Activated CD4-positive, alpha-beta T cell treated with anti-CD3 and anti-CD28 coated beads, Interleukin-2, amount 50 U/mL, for 48 hours (primary cell): ENCODE measurements at regions not wholly inside any gene's neighbourhood (a gene's known extent, or its start where the extent isn't known, plus 50 kb on each side); places are given as distances from the start of the nearest gene placed in this dataset.
A peak's percentile ranks its signal among the peaks of the same experiment; 100 is the strongest.
"Not testable (repeated sequence)": the region's sequence is repeated elsewhere in the genome, so short reads cannot be mapped to it uniquely, and the experiment has no call there.

Experiments
- DNase-seq, 2 experiments: peaks; one replicate each; pipeline ENCODE4 v3.0.0-alpha.2; 2020

GRCh38 chr10:108568824-108569223 lies 1354.5 kb downstream of the XPNPEP1 start:
- DNase-seq: no peak

DNA sequence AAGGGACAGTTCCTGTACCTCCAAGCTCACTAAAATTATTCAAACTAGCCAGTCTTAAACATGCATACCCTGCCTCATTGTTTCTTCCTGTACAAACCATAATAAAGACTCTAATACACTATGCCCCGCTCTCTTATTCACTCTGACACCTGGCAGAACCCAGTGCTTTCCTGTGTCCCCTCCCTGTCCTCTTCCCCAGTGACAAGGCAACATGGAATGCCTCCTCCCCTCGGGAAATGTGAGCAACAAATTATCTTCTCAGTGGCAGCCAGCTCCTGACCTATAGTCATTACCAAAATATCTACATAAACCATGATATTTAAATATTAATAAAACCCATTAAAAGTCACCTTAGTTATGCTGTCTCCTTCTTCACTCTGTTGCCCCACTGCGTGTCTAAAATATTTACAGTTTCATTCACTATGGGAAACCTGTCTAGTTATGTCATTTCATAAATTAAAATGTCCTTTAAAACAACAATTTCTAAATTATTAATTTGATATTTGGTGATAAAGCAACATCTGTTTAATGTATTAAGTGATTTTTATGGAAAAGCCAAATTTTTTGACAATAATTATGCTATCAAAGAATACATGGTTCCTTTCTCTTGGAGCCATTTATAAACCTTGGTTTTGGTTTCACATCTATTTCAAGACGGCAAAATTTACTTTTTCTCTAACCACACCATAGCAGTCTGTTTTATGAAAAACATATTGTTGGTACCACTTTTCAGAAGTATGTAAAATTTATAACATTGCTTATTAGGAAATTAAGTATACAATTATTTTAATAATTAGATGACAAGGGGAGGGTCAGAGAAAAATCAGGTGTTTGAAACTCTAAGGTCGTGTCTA lies 1355.2 kb downstream of the XPNPEP1 start:
- DNase-seq: no peak

- DNase-seq: no peak
Observed at GRCh38 chr10:108566316-108567107, 1356.8 kb downstream of the XPNPEP1 start.

GRCh38 chr10:108562105-108562504 lies 1361.2 kb downstream of the XPNPEP1 start:
- DNase-seq: no peak

GRCh38 chr10:108561649-108562048 lies 1361.7 kb downstream of the XPNPEP1 start:
- DNase-seq: no peak

- no peak for DNase-seq
Observed at GRCh38 chr10:108560488-108560887, 1362.8 kb downstream of the XPNPEP1 start.

DNA sequence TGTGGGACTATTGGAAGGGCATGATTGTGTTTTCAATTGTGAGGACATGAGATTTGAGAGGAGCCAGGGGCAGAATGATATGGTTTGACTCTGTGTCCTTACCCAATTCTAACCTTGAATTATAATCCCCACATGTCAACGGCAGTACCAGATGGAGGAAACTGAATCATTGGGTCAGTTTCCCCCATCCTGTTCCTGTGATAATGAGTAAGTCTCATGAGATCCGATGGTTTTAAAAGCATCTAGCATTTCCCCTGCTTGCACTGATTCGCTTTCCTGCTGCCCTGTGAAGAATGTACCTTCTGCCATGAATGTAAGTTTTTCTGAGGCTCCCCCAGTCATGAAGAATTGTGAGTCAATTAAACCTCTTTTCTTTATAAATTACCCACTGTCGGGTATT lies 1367.1 kb downstream of the XPNPEP1 start:
- DNase-seq: no peak

GRCh38 chr10:108545921-108546320 lies 1377.4 kb downstream of the XPNPEP1 start:
- DNase-seq: no peak

DNA sequence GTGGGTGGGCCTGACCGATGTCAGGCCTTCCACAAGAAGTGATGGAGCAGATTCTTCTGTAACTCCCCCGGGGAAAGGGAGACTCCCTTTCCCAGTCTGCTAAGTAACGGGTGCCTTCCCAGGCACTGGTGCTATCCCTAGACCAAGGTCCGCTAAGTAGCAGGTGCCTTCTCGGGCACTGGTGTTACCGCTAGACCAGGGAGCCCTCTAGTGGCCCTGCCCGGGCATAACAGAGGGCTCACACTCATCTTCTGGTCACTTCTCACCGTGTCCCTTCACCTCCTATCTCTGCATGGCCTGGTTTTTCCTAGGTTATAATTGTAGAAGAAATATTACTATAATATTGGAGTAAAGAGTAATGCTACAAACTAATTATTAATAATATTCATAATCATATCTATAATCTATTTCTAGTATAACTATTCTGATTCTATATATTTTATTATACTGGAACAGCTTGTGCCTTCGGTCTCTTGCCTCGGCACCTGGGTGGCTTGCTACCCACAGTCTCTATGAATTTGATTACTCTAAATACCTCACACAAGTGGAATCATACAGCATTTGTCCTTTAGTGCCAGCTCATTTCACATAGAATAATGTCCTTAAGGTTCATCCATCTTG lies 1378.7 kb downstream of the XPNPEP1 start:
- DNase-seq: peak; percentile 37 to 47

- DNase-seq: not testable (repeated sequence)
Observed at GRCh38 chr10:108533551-108533950, 1369.0 kb upstream of the SORCS1 start.

DNA sequence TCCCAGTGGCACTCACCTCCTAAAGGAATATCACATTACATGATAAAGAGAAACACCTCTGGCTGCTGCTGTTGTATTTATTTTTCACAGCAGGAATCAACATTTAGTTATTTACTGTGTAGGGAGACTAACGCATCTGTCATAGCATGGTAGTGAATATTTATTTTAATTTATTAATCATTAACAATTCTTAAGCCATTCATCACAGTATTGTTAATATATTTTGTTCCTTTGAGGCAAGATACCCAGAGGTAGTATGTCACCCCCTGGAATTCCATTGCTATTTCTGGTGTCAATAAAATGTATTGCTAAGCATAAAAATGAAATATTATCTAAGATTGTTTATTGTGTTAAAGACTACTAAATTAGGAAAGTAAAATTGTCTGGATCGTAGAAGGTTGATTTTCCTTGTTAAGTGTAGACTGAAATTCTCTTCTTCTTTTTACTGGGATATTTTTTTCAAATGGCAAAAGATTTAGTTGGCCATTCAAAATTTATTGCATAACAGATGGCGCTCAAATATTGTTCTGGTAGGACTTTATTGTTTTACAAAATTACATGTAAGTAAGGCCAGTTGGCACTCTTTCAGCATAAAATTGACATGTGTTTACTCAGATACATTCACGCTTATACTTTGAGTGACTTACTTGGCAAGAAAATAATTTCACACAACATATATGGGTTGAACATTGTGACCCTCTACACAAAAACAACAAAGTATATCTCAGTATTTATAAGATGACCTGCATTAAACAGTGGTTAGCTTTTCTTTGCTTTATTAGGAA lies 1358.7 kb upstream of the SORCS1 start:
- no peak for DNase-seq

- no peak for DNase-seq
Observed at GRCh38 chr10:108521827-108522492, 1357.5 kb upstream of the SORCS1 start.

- no peak for DNase-seq
Observed at GRCh38 chr10:108515821-108516220, 1351.3 kb upstream of the SORCS1 start.

GRCh38 chr10:108500396-108500795 lies 1335.9 kb upstream of the SORCS1 start:
- no peak for DNase-seq

GRCh38 chr10:108496106-108496505 lies 1331.6 kb upstream of the SORCS1 start:
- DNase-seq: no peak

- DNase-seq: no peak
Observed at GRCh38 chr10:108490944-108491343, 1326.4 kb upstream of the SORCS1 start.

DNA sequence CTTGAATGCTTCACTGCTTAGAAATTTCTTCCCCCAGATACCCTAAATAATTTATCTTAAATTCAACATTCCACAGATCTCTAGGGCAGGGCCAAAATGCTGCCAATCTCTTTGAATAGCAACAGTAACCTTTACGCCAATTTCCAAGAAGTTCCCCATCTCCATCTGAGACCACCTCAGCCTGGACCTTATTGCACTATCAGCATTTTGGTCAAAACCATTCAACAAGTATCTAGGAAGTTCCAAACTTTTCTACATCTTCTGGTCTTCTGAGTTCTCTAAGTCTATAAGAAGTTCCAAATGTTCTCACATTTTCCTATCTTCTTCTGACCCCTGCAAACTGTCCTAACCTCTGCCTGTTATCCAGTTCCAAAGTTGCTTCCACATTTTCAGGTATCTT lies 1306.9 kb upstream of the SORCS1 start:
- DNase-seq: no peak

DNA sequence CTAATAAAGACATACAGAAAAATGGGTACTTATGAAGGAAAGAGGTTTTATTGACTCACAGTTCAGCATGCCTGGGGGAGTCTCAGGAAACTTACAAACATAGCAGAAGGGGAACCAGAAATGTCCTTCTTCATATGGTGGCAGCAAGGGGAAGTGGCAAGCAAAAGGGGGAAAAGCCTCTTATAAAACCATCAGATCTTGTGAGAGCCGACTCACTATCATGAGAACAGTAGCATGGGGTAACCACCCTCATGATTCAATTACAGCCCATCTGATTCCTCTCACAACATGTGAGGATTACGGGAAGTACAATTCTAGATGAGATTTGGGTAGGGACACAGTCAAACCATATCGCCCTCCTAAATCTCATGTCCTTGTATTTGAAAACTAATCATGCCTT lies 1305.4 kb upstream of the SORCS1 start:
- DNase-seq: no peak

DNA sequence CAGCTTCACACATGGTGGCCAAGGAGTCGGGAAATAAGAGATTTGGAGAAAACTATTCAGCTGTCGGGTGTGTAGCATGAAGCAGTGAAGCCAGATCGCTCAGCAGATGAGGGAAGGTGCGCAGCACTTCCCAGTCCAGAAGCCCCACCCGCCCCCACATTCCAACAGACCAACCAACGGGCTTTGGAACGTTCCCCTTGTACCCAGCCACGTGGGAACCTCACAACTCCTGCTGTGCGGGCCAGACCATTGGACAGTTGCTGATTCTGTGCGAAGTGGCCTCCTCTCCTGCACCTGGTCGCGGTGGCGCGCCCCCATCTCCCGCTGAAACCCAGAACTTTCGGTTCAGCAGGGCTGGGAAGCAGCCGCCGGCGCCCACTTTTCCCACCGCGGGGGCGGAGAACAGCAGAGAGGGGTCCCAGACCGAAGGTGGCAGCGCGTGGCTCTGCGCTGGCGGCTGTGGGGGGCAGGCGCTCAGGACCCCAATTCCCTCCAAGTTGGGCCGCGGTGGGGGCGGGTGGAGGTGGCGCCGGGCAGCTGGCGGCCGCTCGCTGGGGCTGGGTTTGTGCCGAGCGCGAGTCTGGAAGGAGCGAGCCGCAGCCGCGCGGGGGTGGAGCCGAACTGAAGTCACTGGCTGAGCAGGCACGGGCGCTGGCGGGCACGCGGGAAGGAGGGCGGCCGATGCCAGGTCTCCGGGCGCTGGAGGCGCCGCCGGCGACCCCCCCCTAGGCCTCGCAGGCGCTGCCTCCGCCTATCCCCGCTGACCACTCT lies 1301.5 kb upstream of the SORCS1 start:
- no peak for DNase-seq

- no peak for DNase-seq
Observed at GRCh38 chr10:108462005-108462404, 1297.5 kb upstream of the SORCS1 start.

GRCh38 chr10:108454793-108455192 lies 1290.3 kb upstream of the SORCS1 start:
- DNase-seq: no peak
